Stimulated activated naive CD8-positive, alpha-beta T cell treated with anti-CD3 and anti-CD28 coated beads, Interleukin-15, Interleukin-2, amounts not matched to agents 100 U/mL and 50 U/mL, for 24 hours (primary cell): ENCODE measurements at regions not wholly inside any gene's neighbourhood (a gene's known extent, or its start where the extent isn't known, plus 50 kb on each side); places are given as distances from the start of the nearest gene placed in this dataset.
"Not testable (repeated sequence)": the region's sequence is repeated elsewhere in the genome, so short reads cannot be mapped to it uniquely, and the experiment has no call there.

Experiments used
- ATAC-seq: fragments of 150-1000 bp; cut with Tn5 transposase; one replicate; pipeline ENCODE4 v1.10.0; 2021
- DNase-seq: peaks from one replicate; pipeline ENCODE4 v3.0.0; 2021

- ATAC-seq, DNase-seq: not testable (repeated sequence)
Observed at GRCh38 chr14:106300951-106301510, 774.6 kb downstream of the TMEM121 start.

DNA sequence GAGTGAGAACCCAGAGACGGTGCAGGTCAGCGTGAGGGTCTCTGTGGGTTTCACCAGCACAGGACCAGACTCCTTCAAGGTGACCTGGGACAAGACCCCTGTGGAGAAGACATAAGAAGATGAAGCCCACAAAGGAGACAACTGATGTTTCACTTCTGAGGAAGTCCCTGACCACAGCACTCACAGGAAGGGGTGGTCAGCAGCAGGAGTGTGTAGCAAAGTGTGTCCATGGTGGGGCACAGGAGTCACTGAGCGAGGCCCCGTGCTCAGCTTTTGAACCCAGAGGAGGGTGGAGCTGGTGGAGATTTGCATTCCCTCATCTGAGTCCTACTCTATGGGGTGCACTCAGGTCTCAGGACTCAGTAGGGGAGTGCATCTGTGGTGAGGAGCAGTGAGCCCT, 775.2 kb downstream of the TMEM121 start:
- not testable (repeated sequence) for DNase-seq, ATAC-seq

DNA sequence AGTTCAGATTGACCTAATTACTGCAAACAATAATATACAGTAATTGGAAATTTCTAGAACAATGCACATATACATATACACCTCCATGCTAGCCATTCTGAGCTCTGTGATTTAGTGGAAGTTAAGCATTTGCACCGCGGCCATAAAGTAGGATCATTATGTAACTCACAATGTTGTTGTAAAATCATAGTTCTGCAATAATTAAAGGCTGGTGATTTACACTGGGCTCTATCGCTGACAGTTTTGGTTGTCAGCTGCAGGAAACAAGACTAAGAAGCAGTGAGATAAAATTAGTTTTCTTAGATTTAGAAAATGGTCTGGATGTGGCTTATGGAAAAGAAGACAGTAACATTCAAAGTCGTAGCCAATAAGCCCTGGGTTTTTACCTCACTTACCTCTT, 776.3 kb downstream of the TMEM121 start:
- ATAC-seq (no peak), DNase-seq (no peak)

DNA sequence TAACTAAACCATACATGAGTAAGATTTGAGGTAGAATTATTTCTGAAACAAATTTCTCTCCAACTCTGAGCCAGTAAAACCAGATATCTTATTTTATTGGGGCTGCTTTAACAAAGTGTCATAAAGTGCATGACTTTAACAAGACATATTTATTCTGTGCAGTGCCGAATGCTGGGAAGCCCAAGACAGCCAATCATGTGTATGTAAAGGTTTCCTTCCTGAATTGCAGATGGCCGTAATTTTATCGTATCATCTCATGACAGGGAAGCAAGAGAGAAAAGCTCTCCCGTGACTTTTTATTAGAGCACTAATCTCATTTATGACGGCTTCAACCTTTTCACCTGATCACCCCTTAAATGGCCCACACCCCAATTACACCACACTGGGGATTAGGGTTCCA, 777.9 kb downstream of the TMEM121 start:
- DNase-seq, result no peak

DNA sequence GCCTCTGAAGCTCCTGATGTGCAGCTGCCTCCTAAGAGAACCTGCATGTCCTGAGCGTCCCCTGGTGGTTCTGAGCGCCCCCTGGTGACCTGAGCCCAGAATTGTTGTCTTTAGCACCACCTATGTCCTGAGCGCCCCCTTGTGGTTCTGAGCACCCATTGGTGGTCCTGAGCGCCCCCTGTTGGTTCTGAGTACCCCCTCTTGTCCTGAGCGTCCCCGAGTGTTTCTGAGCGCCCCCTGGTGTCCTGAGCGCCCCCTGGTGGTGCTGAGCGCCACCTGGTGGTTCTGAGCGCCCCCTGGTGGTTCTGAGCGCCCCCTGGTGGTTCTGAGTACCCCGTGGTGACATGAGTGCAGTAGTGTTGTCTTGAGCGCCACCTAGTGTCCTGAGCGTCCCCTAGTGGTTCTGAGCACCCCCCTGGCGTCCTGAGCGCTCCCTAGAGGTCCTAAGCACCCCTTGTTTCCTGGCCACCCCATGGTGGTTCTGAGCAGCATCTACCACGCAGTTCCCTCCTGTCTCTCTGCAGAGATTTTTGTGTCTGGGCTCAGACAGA, 782.5 kb downstream of the TMEM121 start:
- DNase-seq (peak; percentile 96), ATAC-seq (peak; percentile 99)

More for the DNA sequence above, 777.9 kb downstream of the TMEM121 start:
- no peak for ATAC-seq

DNA sequence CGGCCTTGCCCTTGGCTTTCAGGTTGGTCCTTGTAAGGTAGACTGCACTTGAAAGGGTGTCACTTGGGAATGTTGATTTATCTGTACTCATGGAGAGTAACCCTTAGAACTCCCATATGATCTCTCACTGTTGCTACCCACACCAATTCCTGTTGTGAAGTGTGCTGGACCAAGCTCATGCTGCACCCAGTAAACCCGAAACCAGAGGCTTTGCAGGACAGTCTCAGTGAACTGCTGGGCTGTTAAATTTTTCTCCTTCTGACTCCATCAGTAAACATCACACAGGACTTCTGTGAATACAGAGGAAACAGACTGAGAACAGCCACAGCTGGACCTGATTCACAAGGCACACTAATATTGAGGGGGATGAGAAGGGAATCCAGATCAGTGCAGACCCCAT, 783.0 kb downstream of the TMEM121 start:
- no peak for DNase-seq
- ATAC-seq, result no peak

GRCh38 chr14:106315436-106315835, 789.1 kb downstream of the TMEM121 start:
- DNase-seq (no peak), ATAC-seq (no peak)

DNA sequence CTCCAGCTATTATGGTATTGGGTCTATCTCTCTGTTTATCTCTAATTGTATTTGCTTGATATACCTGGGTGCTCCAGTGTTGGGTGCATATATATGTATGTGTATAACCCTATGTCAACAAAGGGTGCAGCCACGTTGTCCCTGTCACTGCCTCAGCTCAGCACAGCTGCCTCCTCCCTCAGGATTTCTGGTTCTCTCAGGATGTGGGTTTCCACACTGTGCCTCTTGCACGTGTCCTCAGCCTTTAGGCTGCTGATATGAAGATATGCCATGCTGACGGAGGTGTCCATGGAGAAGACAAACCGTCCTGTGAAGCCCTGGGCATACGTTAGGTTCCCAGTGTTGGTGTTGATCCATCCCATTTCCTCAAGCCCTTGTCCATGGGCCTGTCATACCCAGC, 791.2 kb downstream of the TMEM121 start:
- DNase-seq (no peak), ATAC-seq (no peak)

- ATAC-seq (no peak), DNase-seq (peak; percentile 59)
Observed at GRCh38 chr14:106318700-106319099, 792.3 kb downstream of the TMEM121 start.

- not testable (repeated sequence) for ATAC-seq
- DNase-seq, result peak; percentile 50
Observed at GRCh38 chr14:106323970-106324369, 797.6 kb downstream of the TMEM121 start.

DNA sequence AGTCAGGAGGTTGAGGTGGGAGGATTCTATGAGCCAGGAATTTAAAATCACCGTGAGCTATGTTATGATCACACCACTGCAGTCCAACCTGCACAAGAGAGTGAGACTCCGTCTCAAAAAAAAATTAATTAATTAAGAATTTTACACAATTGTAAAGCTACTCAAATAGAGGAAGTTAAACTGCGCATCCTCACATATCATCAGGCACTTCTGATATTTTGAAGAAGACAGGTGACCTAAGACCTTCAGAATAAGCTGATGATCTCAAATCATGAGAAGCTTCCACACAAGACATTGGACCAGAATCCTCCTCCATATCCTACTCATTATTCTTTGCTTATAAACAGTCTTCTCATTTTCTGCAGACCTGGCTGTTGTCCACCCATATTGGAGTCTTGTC, 800.9 kb downstream of the TMEM121 start:
- DNase-seq (no peak), ATAC-seq (no peak)

- ATAC-seq, DNase-seq: not testable (repeated sequence)
Observed at GRCh38 chr14:106327702-106328353, 801.4 kb downstream of the TMEM121 start.

DNA sequence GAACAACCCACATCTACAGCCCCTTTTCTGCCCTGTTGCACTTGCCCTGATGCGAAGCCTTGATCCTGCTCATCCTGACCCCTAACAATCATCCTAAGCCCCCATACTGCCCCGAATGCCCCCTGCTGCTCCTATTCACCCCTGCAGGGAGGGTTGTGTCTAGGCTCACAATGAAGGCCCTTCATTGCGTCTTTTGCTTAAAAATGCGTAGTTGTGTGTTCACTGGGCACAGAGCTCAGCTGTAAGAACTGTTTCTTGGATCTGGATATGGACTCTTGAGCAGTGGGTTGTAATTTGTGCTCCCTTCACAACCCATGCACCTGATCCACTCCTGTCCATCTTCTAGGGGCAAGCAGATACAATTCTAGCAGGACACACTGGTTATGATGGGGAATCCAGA, 802.9 kb downstream of the TMEM121 start:
- not testable (repeated sequence) for DNase-seq, ATAC-seq

GRCh38 chr14:106329987-106330774, 803.8 kb downstream of the TMEM121 start:
- not testable (repeated sequence) for ATAC-seq, DNase-seq

DNA sequence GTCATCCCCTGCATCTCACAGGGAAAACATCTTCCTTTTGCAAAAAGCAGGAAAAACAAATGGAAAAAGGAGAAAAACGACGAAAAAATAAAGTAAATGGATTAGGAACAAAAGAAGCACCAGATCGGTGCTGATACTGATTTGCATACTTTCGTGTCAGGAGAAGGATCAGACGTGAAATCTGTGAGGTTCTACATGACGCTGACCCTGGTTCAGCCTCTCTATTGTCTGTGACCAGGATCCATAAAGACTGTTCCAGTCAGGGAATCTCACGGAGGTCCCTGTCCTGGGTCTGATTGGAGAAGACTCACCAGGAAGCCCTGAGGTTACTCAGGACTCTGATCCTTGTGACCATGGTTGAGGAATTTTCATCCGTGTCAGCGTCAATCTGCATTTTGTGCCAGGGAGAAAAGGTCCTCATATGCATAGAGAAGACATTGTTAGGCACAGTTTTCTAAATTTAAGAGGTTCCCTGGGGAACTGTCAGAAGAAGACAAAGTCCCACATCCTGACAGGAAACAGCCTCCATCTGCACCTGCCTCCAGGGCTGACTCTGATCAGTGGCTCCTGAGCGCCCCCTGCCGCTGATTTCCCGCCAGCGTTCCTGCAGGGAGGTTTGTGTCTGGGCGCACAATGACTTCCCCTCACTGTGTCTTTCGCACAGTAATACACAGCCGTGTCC, 808.2 kb downstream of the TMEM121 start:
- peak; percentile 98 for DNase-seq
- peak; percentile 40 for ATAC-seq

DNA sequence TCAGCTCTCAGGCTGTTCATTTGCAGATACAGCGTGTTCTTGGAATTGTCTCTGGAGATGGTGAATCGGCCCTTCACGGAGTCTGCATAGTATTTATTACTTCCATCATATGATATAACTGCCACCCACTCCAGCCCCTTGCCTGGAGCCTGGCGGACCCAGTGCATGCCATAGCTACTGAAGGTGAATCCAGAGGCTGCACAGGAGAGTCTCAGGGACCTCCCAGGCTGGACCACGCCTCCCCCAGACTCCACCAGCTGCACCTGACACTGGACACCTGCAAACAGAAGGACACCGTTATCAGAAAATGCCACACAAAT, 808.7 kb downstream of the TMEM121 start:
- DNase-seq, result not testable (repeated sequence)
- ATAC-seq, result peak; percentile 14

DNA sequence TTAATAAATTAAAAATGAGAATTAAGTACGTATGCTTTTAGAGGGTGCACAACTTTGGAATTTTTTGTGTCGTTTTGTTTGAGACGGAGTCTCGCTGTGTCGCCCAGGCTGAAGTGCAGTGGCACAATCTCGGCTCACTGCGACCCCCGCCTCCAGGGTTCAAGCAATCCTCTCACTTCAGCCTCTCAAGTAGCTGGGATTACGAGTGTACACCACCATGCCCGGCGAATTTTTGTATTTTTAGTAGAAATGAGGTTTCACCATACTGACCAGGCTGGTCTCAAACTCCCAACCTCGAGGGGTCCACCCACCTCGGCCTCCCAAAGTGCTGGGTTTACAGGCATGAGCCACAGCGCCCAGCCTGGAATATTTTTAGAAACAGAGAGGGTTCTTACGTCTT, 812.4 kb downstream of the TMEM121 start:
- ATAC-seq, DNase-seq: not testable (repeated sequence)

DNA sequence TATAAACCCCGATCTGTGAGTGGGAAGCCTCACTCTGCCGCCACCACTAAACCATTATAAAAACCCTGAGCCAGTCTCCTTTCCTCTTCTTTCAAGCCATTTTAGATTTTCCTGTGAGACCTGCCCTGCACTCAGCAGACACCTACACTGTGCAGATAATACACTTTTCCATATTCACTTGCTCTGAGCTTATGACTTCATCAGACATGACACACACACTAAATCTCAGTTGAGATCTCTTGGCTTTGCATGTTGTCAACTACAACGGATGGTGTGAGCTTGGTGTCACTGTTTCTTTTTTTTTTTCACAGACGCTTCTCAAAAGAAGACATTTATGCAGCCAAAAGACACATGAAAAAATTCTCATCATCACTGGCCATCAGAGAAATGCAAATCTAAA, 814.3 kb downstream of the TMEM121 start:
- ATAC-seq, DNase-seq: not testable (repeated sequence)

DNA sequence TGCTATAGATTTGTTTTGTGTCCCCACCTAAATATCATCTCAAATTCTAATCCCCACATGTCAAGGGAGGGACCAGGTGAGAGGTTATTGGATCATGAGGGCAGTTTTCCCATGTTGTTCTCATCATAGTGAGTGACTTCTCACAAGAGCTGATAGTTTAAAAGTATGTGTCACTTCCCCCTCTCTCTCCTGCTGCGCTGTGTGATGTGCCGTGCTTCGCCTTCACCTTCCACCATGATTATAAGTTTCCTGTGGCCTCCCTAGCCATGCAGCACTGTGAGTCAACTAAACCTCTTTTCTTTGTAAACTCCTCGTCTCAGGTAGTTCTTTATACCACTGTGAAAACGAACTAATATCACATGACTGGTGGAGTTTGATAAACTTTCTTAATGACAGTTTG, 814.8 kb downstream of the TMEM121 start:
- not testable (repeated sequence) for DNase-seq
- ATAC-seq, result peak; percentile 33

- no peak for ATAC-seq
- no peak for DNase-seq
Observed at GRCh38 chr14:106343626-106344025, 817.2 kb downstream of the TMEM121 start.

DNA sequence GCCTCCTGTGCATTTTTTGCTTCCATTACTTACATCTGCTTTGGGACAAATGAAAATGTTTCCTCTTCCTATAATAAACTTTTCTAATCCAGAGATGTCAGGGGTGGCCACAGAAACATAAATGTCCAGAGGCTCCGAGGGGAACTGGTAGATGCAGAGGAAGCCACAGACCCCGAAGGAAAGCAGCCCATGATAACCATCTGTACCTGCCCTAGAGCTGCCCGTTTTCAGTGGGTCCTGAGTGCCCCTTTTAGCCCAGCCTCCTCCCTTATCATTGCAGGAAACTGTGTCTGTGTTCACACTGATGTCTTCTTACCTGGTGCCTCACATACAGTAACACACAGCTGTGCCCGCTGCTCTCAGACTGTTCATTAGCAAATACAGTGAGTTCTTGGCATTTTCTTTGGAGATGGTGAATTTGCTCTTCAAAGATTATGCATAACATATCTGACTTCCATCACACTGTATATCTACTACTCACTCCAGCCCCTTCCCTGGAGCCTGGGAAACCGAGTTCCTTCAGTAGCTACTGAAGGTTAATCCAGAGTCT, 817.8 kb downstream of the TMEM121 start:
- not testable (repeated sequence) for ATAC-seq, DNase-seq
